Adrenal gland (tissue), 5 donors: ENCODE measurements at regions not wholly inside any gene's neighbourhood (a gene's known extent, or its start where the extent isn't known, plus 50 kb on each side); places are given as distances from the start of the nearest gene placed in this dataset.

ENCODE experiments used
- POLR2A ChIP-seq, 2 donors: fragments of 450-650 bp; IDR thresholded peaks; one replicate each; pipeline ENCODE4 v1.6.1; 2017; ENCODE audit warnings: antibody characterized with exemption in 2 of 2, mild to moderate bottlenecking in 2 of 2, moderate library complexity in 1 of 2
- TF ChIP-seq, protein P1 (sequence below), 6 experiments: fragments of 450-650 bp in 4 of 6; fragments of 200-600 bp in 2 of 6; sonication (generic) in 1 of 6; IDR thresholded peaks; 1 replicate in 5 of 6; 2 replicates in 1 of 6; pipeline versions ENCODE4 v1.5.1 to v1.8.0; 2016 to 2021; ENCODE audit warnings: antibody characterized with exemption in 6 of 6, mild to moderate bottlenecking in 2 of 6, moderate library complexity in 1 of 6
- donor health status: DM: no; HTN: no; CAD: no.

DNA sequence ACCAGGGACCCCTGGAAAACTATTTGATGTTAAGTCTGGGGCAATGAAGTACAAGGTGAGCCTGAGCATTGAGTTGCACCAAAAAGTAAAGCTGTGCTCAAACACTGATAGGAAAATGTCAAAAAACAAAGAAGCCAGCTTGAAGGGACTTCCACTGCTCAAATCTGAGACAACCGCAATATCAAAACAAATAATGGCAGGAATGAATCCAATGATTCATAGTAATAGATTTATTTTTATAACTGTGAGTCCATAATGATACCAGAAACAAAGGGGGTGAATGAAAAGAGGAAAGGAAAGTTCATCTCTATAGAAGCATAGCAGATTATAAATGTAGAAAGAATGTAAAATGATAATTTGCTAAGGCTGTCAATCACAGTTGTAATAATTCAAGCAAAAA lies 237.3 kb upstream of the ZBTB20 start:
- TF ChIP-seq, protein P1, sequence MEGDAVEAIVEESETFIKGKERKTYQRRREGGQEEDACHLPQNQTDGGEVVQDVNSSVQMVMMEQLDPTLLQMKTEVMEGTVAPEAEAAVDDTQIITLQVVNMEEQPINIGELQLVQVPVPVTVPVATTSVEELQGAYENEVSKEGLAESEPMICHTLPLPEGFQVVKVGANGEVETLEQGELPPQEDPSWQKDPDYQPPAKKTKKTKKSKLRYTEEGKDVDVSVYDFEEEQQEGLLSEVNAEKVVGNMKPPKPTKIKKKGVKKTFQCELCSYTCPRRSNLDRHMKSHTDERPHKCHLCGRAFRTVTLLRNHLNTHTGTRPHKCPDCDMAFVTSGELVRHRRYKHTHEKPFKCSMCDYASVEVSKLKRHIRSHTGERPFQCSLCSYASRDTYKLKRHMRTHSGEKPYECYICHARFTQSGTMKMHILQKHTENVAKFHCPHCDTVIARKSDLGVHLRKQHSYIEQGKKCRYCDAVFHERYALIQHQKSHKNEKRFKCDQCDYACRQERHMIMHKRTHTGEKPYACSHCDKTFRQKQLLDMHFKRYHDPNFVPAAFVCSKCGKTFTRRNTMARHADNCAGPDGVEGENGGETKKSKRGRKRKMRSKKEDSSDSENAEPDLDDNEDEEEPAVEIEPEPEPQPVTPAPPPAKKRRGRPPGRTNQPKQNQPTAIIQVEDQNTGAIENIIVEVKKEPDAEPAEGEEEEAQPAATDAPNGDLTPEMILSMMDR (IDR thresholded peaks at IDR 0.05), result no peak
- no peak for TF ChIP-seq POLR2A (IDR thresholded peaks at IDR 0.05)
